SJSA1 (cell line): ENCODE measurements at regions not wholly inside any gene's neighbourhood (a gene's known extent, or its start where the extent isn't known, plus 50 kb on each side); places are given as distances from the start of the nearest gene placed in this dataset.

Experiments
- DNase-seq, 2 experiments: peaks; one replicate each; pipeline ENCODE4 v3.0.0-alpha.2; 2015 to 2020; ENCODE audit warnings: low spot score in 2 of 2, low read depth in 1 of 2
- H3K27ac ChIP-seq: fragments of 250-450 bp; sonication (Bioruptor Pico); 2 replicates; pipeline ENCODE4 v1.5.1; 2020; ENCODE audit warnings: mild to moderate bottlenecking, moderate library complexity
- H3K27me3 ChIP-seq: fragments of 250-450 bp; sonication (Bioruptor Pico); replicated peaks from 2 replicates; pipeline ENCODE4 v1.5.1; 2020; ENCODE audit warnings: mild to moderate bottlenecking, moderate library complexity
- H3K36me3 ChIP-seq: fragments of 250-450 bp; sonication (Bioruptor Pico); 2 replicates; pipeline ENCODE4 v1.5.1; 2020; ENCODE audit warnings: mild to moderate bottlenecking
- H3K4me1 ChIP-seq: fragments of 250-450 bp; sonication (Bioruptor Pico); replicated peaks from 2 replicates; pipeline ENCODE4 v1.6.1; 2021; ENCODE audit warnings: mild to moderate bottlenecking
- H3K4me3 ChIP-seq: fragments of 250-450 bp; sonication (Bioruptor Pico); 2 replicates; pipeline ENCODE4 v1.5.1; 2020; ENCODE audit warnings: mild to moderate bottlenecking
- H3K9me3 ChIP-seq: fragments of 250-450 bp; sonication (Bioruptor Pico); replicated peaks from 2 replicates; pipeline ENCODE4 v1.5.1; 2020; ENCODE audit warnings: mild to moderate bottlenecking

GRCh38 chr5:2204366-2205184, 321.9 kb upstream of the IRX4 start:
- Histone ChIP-seq H3K36me3 (no peaks in the 10 kb centered on the region), H3K9me3 (peaks cover 3% of the 10 kb centered on the region; the same call in 1 of the 2 replicates), H3K4me3 (no peak overlapping the region), H3K27me3 (no peaks in the 10 kb centered on the region), H3K4me1 (no peaks in the 10 kb centered on the region), H3K27ac (no peak overlapping the region)
- DNase-seq: peak in 1 of 2 experiments; percentile 39

DNA sequence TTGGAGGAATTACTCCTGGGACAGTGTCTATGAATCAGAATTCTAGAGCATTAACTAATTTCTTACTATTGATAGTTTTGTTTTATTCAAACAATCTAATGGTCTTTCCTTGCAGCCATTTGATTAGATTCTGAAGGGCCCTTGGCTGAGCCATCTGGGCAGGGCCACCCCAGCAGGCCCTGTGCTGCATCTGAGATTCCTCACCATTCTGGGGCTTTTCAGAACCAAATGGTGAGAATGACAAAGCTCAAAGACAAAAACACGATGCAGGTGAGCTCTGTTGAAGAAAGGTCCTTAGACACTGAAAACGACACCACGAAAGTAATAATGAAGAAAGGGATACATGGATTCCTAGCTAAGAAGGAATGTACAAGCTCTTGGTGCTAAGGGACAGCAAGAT, 321.0 kb upstream of the IRX4 start:
- DNase-seq: no peak
- H3K4me1 ChIP-seq: no peaks in the 10 kb centered on the region

GRCh38 chr5:2201832-2202231, 319.1 kb upstream of the IRX4 start:
- H3K4me1 ChIP-seq: no peaks in the 10 kb centered on the region
- no peaks in the 10 kb centered on the region for H3K36me3 ChIP-seq
- peak in 1 of 2 experiments; percentile 34 for DNase-seq
- no peak overlapping the region for H3K27ac ChIP-seq
- peaks cover 5% of the 10 kb centered on the region; the same call in 1 of the 2 replicates for H3K9me3 ChIP-seq
- no peaks in the 10 kb centered on the region for H3K27me3 ChIP-seq
- H3K4me3 ChIP-seq: no peak overlapping the region

More for the DNA sequence above, 321.0 kb upstream of the IRX4 start:
- Histone ChIP-seq H3K36me3 (no peaks in the 10 kb centered on the region), H3K9me3 (peaks cover 3% of the 10 kb centered on the region; the same call in 1 of the 2 replicates), H3K4me3 (no peak overlapping the region), H3K27me3 (no peaks in the 10 kb centered on the region), H3K27ac (no peak overlapping the region)

DNA sequence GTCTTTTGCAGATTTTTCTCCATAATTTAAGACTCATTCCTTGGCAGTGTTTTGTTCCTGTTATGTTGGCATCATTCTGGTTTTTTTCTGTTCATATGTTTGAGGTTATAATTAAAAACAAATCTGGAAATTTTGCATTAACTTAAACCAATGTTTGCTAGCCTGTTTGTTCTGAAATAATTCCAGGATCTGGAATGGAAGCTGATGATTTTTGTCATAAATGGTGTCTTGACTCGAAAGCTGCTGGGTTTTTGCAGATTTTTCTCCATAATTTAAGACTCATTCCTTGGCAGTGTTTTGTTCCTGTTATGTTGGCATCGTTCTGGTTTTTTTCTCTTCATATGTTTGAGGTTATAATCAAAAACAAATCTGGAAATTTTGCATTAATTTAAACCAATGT, 318.7 kb upstream of the IRX4 start:
- no peaks in the 10 kb centered on the region for H3K27me3 ChIP-seq
- H3K27ac ChIP-seq: no peak overlapping the region
- no peaks in the 10 kb centered on the region for H3K4me1 ChIP-seq
- H3K36me3 ChIP-seq: no peaks in the 10 kb centered on the region
- peaks cover 5% of the 10 kb centered on the region; the same call in 1 of the 2 replicates for H3K9me3 ChIP-seq
- DNase-seq: no peak
- H3K4me3 ChIP-seq: no peak overlapping the region

DNA sequence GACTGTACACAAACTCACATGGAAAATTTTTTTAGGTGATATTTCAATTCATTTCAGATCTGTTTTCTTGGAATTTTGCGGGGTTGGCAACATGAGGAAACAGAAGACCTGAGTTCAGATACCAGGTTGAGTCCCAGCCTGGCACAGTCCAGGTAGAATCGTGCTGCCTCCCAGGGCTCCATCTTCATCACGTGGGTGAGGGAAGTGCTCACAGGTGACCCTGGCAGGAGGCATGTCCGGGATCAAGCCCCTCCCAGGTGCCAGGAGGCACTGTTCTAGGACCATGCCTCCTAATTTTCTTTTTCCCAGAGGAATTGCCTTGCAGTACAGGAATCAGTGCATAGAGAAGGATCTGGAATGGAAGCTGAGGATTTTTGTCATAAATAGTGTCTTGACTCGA, 318.3 kb upstream of the IRX4 start:
- DNase-seq: no peak
- no peaks in the 10 kb centered on the region for H3K36me3 ChIP-seq
- H3K9me3 ChIP-seq: peaks cover 5% of the 10 kb centered on the region; the same call in 1 of the 2 replicates
- no peak overlapping the region for H3K27ac ChIP-seq
- no peaks in the 10 kb centered on the region for H3K27me3 ChIP-seq
- no peaks in the 10 kb centered on the region for H3K4me1 ChIP-seq
- H3K4me3 ChIP-seq: no peak overlapping the region

DNA sequence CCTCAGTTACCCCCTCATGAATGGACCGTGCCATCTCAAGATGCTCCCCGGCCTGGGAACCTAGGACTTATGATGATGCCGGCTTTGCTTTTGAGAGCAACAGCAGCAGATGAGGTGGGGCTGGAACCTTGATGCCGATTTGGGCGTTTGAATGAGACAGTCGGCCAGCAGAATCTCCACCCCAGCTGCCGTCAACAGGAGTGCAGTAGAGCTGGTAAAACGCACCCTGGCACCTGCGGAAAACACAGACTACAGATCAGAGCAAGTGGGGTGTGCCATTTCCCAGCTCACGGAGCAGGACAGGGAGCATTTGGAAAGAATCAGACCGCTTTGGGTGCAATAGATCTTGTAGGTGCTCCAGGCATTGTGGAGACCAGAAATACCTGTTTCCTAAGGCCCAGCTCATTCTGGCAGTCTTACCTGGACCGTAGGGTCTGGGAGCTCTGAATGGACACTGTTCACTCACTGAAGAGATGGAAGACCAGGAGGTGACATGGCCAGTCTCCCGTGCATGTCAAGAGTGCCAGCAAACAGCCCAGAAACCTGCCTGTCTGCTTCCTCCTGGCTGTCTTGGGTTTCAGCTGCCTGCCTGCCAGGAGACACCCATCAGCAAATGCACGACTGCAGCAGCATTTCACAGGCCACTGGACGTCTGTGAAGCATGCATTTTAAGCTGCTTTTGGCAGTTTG, 317.7 kb upstream of the IRX4 start:
- Histone ChIP-seq H3K4me3 (no peak overlapping the region), H3K36me3 (no peaks in the 10 kb centered on the region), H3K9me3 (peaks cover 5% of the 10 kb centered on the region; the same call in 1 of the 2 replicates), H3K4me1 (no peaks in the 10 kb centered on the region), H3K27me3 (no peaks in the 10 kb centered on the region), H3K27ac (no peak overlapping the region)
- DNase-seq: peak in 1 of 2 experiments; percentile 30

GRCh38 chr5:2199697-2200096, 317.0 kb upstream of the IRX4 start:
- peak in 1 of 2 experiments; percentile 28 for DNase-seq
- H3K27me3 ChIP-seq: no peaks in the 10 kb centered on the region

DNA sequence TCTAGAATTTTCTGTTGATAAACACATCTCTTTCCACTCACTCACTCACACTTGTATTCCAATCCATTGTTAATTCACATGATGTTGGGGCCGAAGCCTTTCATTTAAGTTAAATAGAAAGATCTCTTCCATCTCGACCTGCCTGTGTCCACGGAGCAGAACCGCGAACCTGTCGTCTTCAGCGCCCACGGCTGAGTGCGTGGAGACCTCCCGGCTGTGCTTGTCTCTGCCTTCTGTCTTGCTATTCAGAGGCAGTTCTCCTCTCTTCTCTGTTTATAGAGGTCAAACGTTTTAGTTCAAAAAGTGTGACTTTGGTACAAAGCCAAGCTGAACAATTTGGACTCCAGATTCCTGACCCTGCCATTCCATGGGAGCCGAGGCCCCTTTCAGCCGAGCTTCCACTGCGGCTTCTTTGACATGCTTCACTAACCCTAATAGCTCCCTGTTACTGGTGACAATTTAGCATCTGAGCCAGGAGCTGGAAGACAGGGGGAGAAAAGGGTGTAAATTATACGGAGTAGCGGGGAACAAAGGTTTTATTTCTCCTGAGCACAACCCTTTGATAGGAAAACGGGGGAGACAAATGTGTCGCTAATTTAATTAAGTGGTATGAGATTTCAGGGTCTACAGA, 314.4 kb upstream of the IRX4 start:
- H3K27ac ChIP-seq: no peak overlapping the region
- H3K27me3 ChIP-seq: no peaks in the 10 kb centered on the region
- DNase-seq: no peak
- H3K36me3 ChIP-seq: no peaks in the 10 kb centered on the region
- no peak overlapping the region for H3K4me3 ChIP-seq
- no peaks in the 10 kb centered on the region for H3K4me1 ChIP-seq
- peaks cover 11% of the 10 kb centered on the region for H3K9me3 ChIP-seq

More at GRCh38 chr5:2199697-2200096, 317.0 kb upstream of the IRX4 start:
- Histone ChIP-seq H3K27ac (no peak overlapping the region), H3K36me3 (no peaks in the 10 kb centered on the region), H3K4me1 (no peaks in the 10 kb centered on the region), H3K4me3 (no peak overlapping the region), H3K9me3 (peaks cover 5% of the 10 kb centered on the region; the same call in 1 of the 2 replicates)

DNA sequence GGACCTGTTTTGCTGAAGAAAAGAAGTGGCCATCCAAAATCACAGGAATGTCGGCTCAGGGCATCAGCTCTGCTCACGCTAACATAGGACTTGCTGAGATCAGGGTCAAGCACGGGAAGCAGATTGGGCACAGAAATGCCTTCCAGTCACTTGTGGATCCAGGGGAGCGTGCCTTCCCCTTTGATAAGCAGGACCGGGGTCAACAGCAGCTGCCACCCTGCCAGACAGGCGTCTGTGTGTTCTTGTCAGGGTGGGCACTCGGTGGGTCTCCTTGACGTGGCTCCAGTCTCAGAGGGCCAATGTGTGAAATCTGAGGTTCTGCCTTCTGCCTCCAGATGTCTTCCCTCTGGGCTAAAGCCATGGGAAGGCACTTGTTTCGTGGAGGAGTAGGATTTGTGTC, 313.7 kb upstream of the IRX4 start:
- no peak overlapping the region for H3K27ac ChIP-seq
- no peak overlapping the region for H3K4me3 ChIP-seq
- H3K36me3 ChIP-seq: no peaks in the 10 kb centered on the region
- H3K9me3 ChIP-seq: peaks cover 11% of the 10 kb centered on the region
- H3K27me3 ChIP-seq: no peaks in the 10 kb centered on the region
- peak in 1 of 2 experiments; percentile 33 for DNase-seq
- no peaks in the 10 kb centered on the region for H3K4me1 ChIP-seq

- Histone ChIP-seq H3K27ac (no peak overlapping the region), H3K4me1 (no peaks in the 10 kb centered on the region), H3K36me3 (no peaks in the 10 kb centered on the region), H3K4me3 (no peak overlapping the region), H3K9me3 (peaks cover 11% of the 10 kb centered on the region), H3K27me3 (no peaks in the 10 kb centered on the region; the same call in 1 of the 2 replicates)
- no peak for DNase-seq
Measured at GRCh38 chr5:2194949-2195348, 312.2 kb upstream of the IRX4 start.

- Histone ChIP-seq H3K4me3 (no peak overlapping the region), H3K9me3 (peaks cover 11% of the 10 kb centered on the region), H3K4me1 (no peaks in the 10 kb centered on the region), H3K36me3 (no peaks in the 10 kb centered on the region), H3K27me3 (no peaks in the 10 kb centered on the region; the same call in 1 of the 2 replicates), H3K27ac (no peak overlapping the region)
- DNase-seq: peak in 1 of 2 experiments; percentile 32
Measured at GRCh38 chr5:2194236-2194555, 311.5 kb upstream of the IRX4 start.

DNA sequence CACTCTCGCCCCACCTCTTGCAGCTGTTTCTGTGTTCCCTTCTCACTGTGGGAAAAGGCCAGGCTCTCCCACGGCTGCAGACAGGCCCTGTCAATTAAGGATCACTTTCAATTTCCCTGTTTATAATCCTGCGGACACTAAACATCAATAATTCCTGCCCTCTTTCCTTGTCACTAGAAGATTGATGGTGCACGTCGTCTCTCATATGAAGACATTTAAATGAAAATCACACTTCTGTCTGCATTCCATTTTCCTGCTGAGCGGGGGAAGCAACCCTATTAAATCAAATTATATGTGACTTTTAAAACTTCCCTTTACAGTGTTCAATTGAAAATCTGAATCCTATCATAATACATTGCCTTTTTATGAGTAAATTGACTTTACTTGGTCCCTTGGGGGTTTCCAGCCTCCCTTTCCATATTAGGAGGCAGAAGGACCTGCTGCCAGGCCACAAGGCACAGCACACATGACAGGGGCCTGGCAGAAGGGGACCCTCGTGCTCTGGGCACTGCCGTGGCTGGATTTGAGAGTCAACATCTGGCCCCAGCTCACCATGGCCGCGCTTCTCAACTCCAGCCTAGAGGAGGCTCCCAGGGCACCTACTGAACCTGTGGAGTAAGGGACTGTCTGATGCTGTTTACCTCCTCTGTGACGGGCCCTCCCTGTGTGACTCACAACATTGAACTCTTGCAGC, 311.0 kb upstream of the IRX4 start:
- Histone ChIP-seq H3K4me3 (no peak overlapping the region), H3K36me3 (no peaks in the 10 kb centered on the region), H3K4me1 (no peaks in the 10 kb centered on the region), H3K9me3 (peaks cover 11% of the 10 kb centered on the region), H3K27me3 (no peaks in the 10 kb centered on the region; the same call in 1 of the 2 replicates), H3K27ac (no peak overlapping the region)
- DNase-seq: peak in 1 of 2 experiments; percentile 31

DNA sequence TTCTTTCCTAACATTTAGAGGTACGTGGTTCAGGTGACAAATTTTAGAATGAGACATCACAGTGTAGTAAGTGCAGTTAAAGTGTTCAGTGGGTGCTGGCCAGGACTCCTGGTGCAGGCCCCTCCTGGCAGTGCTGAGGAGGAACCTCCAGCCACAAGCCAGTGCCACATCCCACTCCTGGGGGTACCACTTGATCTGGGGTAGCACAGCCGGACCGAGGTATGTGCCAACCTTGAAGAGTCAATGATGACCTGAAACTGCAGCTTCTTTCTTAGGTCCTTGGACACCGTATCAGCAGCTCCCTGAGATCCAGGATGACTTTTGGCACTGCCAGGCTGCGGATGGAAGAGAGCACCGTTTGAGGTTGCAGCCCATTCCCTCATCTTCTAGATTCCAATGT, 310.4 kb upstream of the IRX4 start:
- H3K36me3 ChIP-seq: no peaks in the 10 kb centered on the region
- peak in 1 of 2 experiments; percentile 36 for DNase-seq
- no peak overlapping the region for H3K4me3 ChIP-seq
- no peaks in the 10 kb centered on the region for H3K4me1 ChIP-seq
- no peak overlapping the region for H3K27ac ChIP-seq
- no peaks in the 10 kb centered on the region; the same call in 1 of the 2 replicates for H3K27me3 ChIP-seq
- peaks cover 11% of the 10 kb centered on the region for H3K9me3 ChIP-seq
